H9 (cell line): ENCODE measurements at regions not wholly inside any gene's neighbourhood (a gene's known extent, or its start where the extent isn't known, plus 50 kb on each side); places are given as distances from the start of the nearest gene placed in this dataset.

Source experiments
- DNase-seq: peaks from one replicate; pipeline ENCODE4 v3.0.0-alpha.2; 2017
- H2AFZ ChIP-seq: one replicate; pipeline ENCODE4 v1.6.1; 2013; ENCODE audit warnings: mild to moderate bottlenecking, low read length, control low read depth, moderate library complexity
- H2AK5ac ChIP-seq: 2 replicates; pipeline ENCODE4 v1.6.1; 2013; ENCODE audit warnings: low read length, control low read depth, mixed read lengths; ENCODE audit not compliant: insufficient read length
- H2BK120ac ChIP-seq: one replicate; pipeline ENCODE4 v1.6.1; 2013; ENCODE audit warnings: low read depth, mild to moderate bottlenecking, low read length, control low read depth, inconsistent platforms; ENCODE audit not compliant: poor library complexity, severe bottlenecking
- H2BK12ac ChIP-seq: 2 replicates; pipeline ENCODE4 v1.6.1; 2013; ENCODE audit warnings: low read length, control low read depth, mixed read lengths, low read depth; ENCODE audit not compliant: insufficient read length
- H2BK15ac ChIP-seq: 2 replicates; pipeline ENCODE4 v1.6.1; 2013; ENCODE audit warnings: low read depth, low read length, control low read depth
- H2BK20ac ChIP-seq: one replicate; pipeline ENCODE4 v1.6.1; 2013; ENCODE audit warnings: low read depth, mild to moderate bottlenecking, low read length, control low read depth, inconsistent platforms; ENCODE audit not compliant: poor library complexity, severe bottlenecking
- H2BK5ac ChIP-seq: 2 replicates; pipeline ENCODE4 v1.6.1; 2013; ENCODE audit warnings: low read length, control low read depth, mixed read lengths; ENCODE audit not compliant: insufficient read length
- H3K14ac ChIP-seq: 2 replicates; pipeline ENCODE4 v1.6.1; 2013; ENCODE audit warnings: low read length, control low read depth; ENCODE audit not compliant: insufficient read depth
- H3K18ac ChIP-seq: 2 replicates; pipeline ENCODE4 v1.6.1; 2013; ENCODE audit warnings: low read depth, mild to moderate bottlenecking, mixed read lengths, low read length, control low read depth; ENCODE audit not compliant: insufficient read length
- H3K23ac ChIP-seq: 2 replicates; pipeline ENCODE4 v1.6.1; 2013; ENCODE audit warnings: low read length, control low read depth, mixed read lengths, low read depth; ENCODE audit not compliant: insufficient read length
- H3K23me2 ChIP-seq: 2 replicates; pipeline ENCODE4 v1.6.1; 2013; ENCODE audit warnings: low read depth, mild to moderate bottlenecking, mixed read lengths, low read length, control low read depth; ENCODE audit not compliant: insufficient read length, poor library complexity, severe bottlenecking
- H3K27ac ChIP-seq: 2 replicates; pipeline ENCODE4 v1.5.1; 2013; ENCODE audit warnings: low read length, control low read depth, mixed read lengths, low read depth; ENCODE audit not compliant: insufficient read length
- H3K27me3 ChIP-seq: 2 replicates; pipeline ENCODE4 v1.6.1; 2013; ENCODE audit warnings: low read length, control low read depth, inconsistent platforms; ENCODE audit not compliant: insufficient read depth
- H3K4ac ChIP-seq: 2 replicates; pipeline ENCODE4 v1.6.1; 2013; ENCODE audit warnings: low read depth, mild to moderate bottlenecking, control low read depth, inconsistent platforms, low read length, moderate library complexity
- H3K4me1 ChIP-seq: 2 replicates; pipeline ENCODE4 v1.6.1; 2013; ENCODE audit warnings: low read length, control low read depth, inconsistent platforms; ENCODE audit not compliant: insufficient read depth
- H3K4me2 ChIP-seq: 2 replicates; pipeline ENCODE4 v1.6.1; 2013; ENCODE audit warnings: low read length, control low read depth, mixed read lengths; ENCODE audit not compliant: insufficient read length, insufficient read depth
- H3K56ac ChIP-seq: 2 replicates; pipeline ENCODE4 v1.6.1; 2013; ENCODE audit warnings: low read depth, mild to moderate bottlenecking, mixed read lengths, low read length, control low read depth; ENCODE audit not compliant: insufficient read length
- H3K79me1 ChIP-seq: 2 replicates; pipeline ENCODE4 v1.6.1; 2013; ENCODE audit warnings: low read depth, mild to moderate bottlenecking, moderate library complexity, low read length, control low read depth, inconsistent platforms; ENCODE audit not compliant: insufficient read depth, poor library complexity, severe bottlenecking
- H3K79me2 ChIP-seq: 2 replicates; pipeline ENCODE4 v1.6.1; 2013; ENCODE audit warnings: low read length, control low read depth, inconsistent platforms; ENCODE audit not compliant: insufficient read depth
- H3K9ac ChIP-seq: 2 replicates; pipeline ENCODE4 v1.6.1; 2013; ENCODE audit warnings: low read length, control low read depth, mixed read lengths; ENCODE audit not compliant: insufficient read length; ENCODE audit errors: extremely low read depth
- H3K9me3 ChIP-seq: one replicate; pipeline ENCODE4 v1.6.1; 2013; ENCODE audit warnings: low read depth, low read length, inconsistent platforms; ENCODE audit not compliant: control insufficient read depth
- H3T11ph ChIP-seq: one replicate; pipeline ENCODE4 v1.6.1; 2013; ENCODE audit warnings: mild to moderate bottlenecking, low read length, control low read depth, inconsistent platforms
- H4K20me1 ChIP-seq: one replicate; pipeline ENCODE4 v1.6.1; 2013; ENCODE audit not compliant: control insufficient read depth, insufficient read length, insufficient read depth
- H4K5ac ChIP-seq: 2 replicates; pipeline ENCODE4 v1.6.1; 2013; ENCODE audit warnings: low read depth, mild to moderate bottlenecking, mixed read lengths, low read length, control low read depth; ENCODE audit not compliant: insufficient read length
- H4K8ac ChIP-seq: replicated peaks from 2 replicates; pipeline ENCODE4 v1.6.1; 2013; ENCODE audit warnings: low read length, control low read depth, mixed read lengths, low read depth; ENCODE audit not compliant: insufficient read length
- H4K91ac ChIP-seq: 2 replicates; pipeline ENCODE4 v1.6.1; 2013; ENCODE audit warnings: low read depth, mild to moderate bottlenecking, moderate library complexity, mixed read lengths, low read length, control low read depth; ENCODE audit not compliant: insufficient read length
- H3K27ac Mint-ChIP-seq, 3 experiments: 2 replicates in 2 of 3; 3 replicates in 1 of 3; pipeline ENCODE4 v1.8.0; 2020 to 2021; ENCODE audit warnings: mixed read lengths in 3 of 3, mild to moderate bottlenecking in 1 of 3, moderate library complexity in 1 of 3
- H3K27me3 Mint-ChIP-seq: 2 replicates; pipeline ENCODE4 v1.8.0; 2021; ENCODE audit warnings: low read depth, mild to moderate bottlenecking, moderate library complexity, mixed read lengths
- H3K36me3 Mint-ChIP-seq, 3 experiments: 2 replicates in 2 of 3; 3 replicates in 1 of 3; pipeline ENCODE4 v1.8.0; 2020 to 2021; ENCODE audit warnings: low read depth in 3 of 3, mixed read lengths in 3 of 3; ENCODE audit not compliant: insufficient read depth in 1 of 3
- H3K4me1 Mint-ChIP-seq, 2 experiments: 2 replicates each; pipeline ENCODE4 v1.8.0; 2020; ENCODE audit warnings: mixed read lengths in 2 of 2
- H3K4me3 Mint-ChIP-seq, 2 experiments: 2 replicates in 1 of 2; 3 replicates in 1 of 2; pipeline ENCODE4 v1.8.0; 2020 to 2021; ENCODE audit warnings: mild to moderate bottlenecking in 2 of 2, mixed read lengths in 2 of 2, moderate library complexity in 1 of 2
- H3K9me3 Mint-ChIP-seq, 2 experiments: 2 replicates in 1 of 2; 3 replicates in 1 of 2; pipeline ENCODE4 v1.8.0; 2020; ENCODE audit warnings: mild to moderate bottlenecking in 2 of 2, mixed read lengths in 2 of 2, moderate library complexity in 1 of 2
- CTCF ChIP-seq: fragments of 200-600 bp; sonication (generic); conservative IDR thresholded peaks from 3 replicates; pipeline ENCODE4 v1.8.0; 2021; ENCODE audit warnings: antibody characterized with exemption, mild to moderate bottlenecking
- whole genome bisulfite sequencing: extraction: QIAGEN DNeasy Blood & Tissue Kit; methylation state at CpG from one replicate; pipeline ENCODE4 v1.1.7; 2013; ENCODE audit warnings: missing lambda C conversion rate, low lambda C conversion rate, mixed read lengths; ENCODE audit not compliant: insufficient read length; ENCODE audit errors: extremely low coverage; 5-methylcytosine and 5-hydroxymethylcytosine counted together

GRCh38 chr18:34114996-34115395, 109.7 kb downstream of the NOL4 start:
- Histone ChIP-seq H2BK120ac (no peak overlapping the region), H3K14ac (no peak overlapping the region), H3K9me3 (no peaks in the 10 kb centered on the region), H2BK12ac (no peak overlapping the region), H2BK5ac (no peak overlapping the region), H3K4me2 (no peak overlapping the region), H2BK15ac (no peak overlapping the region), H3K23ac (no peak overlapping the region), H3K27ac (no peak overlapping the region), H3K79me2 (no peaks in the 10 kb centered on the region), H3K23me2 (no peaks in the 10 kb centered on the region), H4K5ac (no peak overlapping the region), H3K27me3 (no peaks in the 10 kb centered on the region), H2BK20ac (no peak overlapping the region), H3K4me1 (no peaks in the 10 kb centered on the region), H2AFZ (no peak overlapping the region), H3K79me1 (no peaks in the 10 kb centered on the region), H4K8ac (no peak overlapping the region), H2AK5ac (no peak overlapping the region), H3K56ac (no peak overlapping the region), H4K91ac (no peak overlapping the region), H3T11ph (no peak overlapping the region), H3K9ac (no peak overlapping the region), H4K20me1 (no peaks in the 10 kb centered on the region), H3K4ac (no peak overlapping the region), H3K18ac (no peak overlapping the region)
- H3K27me3 Mint-ChIP-seq: peaks cover 16% of the 10 kb centered on the region
- DNase-seq: peak; percentile 28
- H3K4me1 Mint-ChIP-seq: peaks cover 2 to 11% of the 10 kb centered on the region in 2 experiments
- WGBS: no CpG with 5 or more reads among the region's 4 CpGs
- no peak overlapping the region for H3K27ac Mint-ChIP-seq
- no peak overlapping the region for H3K4me3 Mint-ChIP-seq
- H3K36me3 Mint-ChIP-seq: no peaks in the 10 kb centered on the region; a peak in 1 of 7 replicates
- TF ChIP-seq CTCF: no peak
- no peaks in the 10 kb centered on the region; a peak in 2 of 5 replicates for H3K9me3 Mint-ChIP-seq
